ENCODE measurements at regions not wholly inside any gene's neighbourhood (a gene's known extent, or its start where the extent isn't known, plus 50 kb on each side); places are given as distances from the start of the nearest gene placed in this dataset.

- H3K9me3 Mint-ChIP-seq, result no peaks in the 10 kb centered on the region
- no peaks in the 10 kb centered on the region for H3K27me3 Mint-ChIP-seq
- no peak overlapping the region for H3K27ac Mint-ChIP-seq
- no peak for TF ChIP-seq CTCF (conservative IDR thresholded peaks at IDR 0.05)
- H3K4me3 Mint-ChIP-seq, result no peak overlapping the region
- DNase-seq (ENCODE audit: extremely low spot score, unreplicated experiment), result no peak
- peaks cover 9% of the 10 kb centered on the region for H3K4me1 Mint-ChIP-seq (ENCODE audit: unreplicated experiment)
- H3K36me3 Mint-ChIP-seq, result no peaks in the 10 kb centered on the region
Measured at GRCh38 chr16:17829811-17830210, 359.1 kb upstream of the XYLT1 start.

GRCh38 chr16:17828012-17828411, 357.3 kb upstream of the XYLT1 start:
- Mint-ChIP-seq H3K36me3 (no peaks in the 10 kb centered on the region), H3K4me1 (ENCODE audit: unreplicated experiment) (peaks cover 15% of the 10 kb centered on the region), H3K9me3 (no peaks in the 10 kb centered on the region), H3K27ac (no peak overlapping the region), H3K4me3 (no peak overlapping the region), H3K27me3 (no peaks in the 10 kb centered on the region)
- DNase-seq (ENCODE audit: extremely low spot score, unreplicated experiment), result no peak
- no peak for TF ChIP-seq CTCF (conservative IDR thresholded peaks at IDR 0.05)

- H3K4me1 Mint-ChIP-seq (ENCODE audit: unreplicated experiment), result peaks cover 15% of the 10 kb centered on the region
- no peaks in the 10 kb centered on the region for H3K36me3 Mint-ChIP-seq
- H3K9me3 Mint-ChIP-seq, result no peaks in the 10 kb centered on the region
- no peak for DNase-seq (ENCODE audit: extremely low spot score, unreplicated experiment)
- no peak overlapping the region for H3K4me3 Mint-ChIP-seq
- no peaks in the 10 kb centered on the region for H3K27me3 Mint-ChIP-seq
- no peak for TF ChIP-seq CTCF (conservative IDR thresholded peaks at IDR 0.05)
- H3K27ac Mint-ChIP-seq, result no peak overlapping the region
Measured at GRCh38 chr16:17827313-17827712, 356.6 kb upstream of the XYLT1 start.

GRCh38 chr16:17817943-17818342, 347.2 kb upstream of the XYLT1 start:
- H3K27ac Mint-ChIP-seq, result no peak overlapping the region
- no peaks in the 10 kb centered on the region for H3K36me3 Mint-ChIP-seq
- no peak for TF ChIP-seq CTCF (conservative IDR thresholded peaks at IDR 0.05)
- no peaks in the 10 kb centered on the region for H3K27me3 Mint-ChIP-seq
- no peak for DNase-seq (ENCODE audit: extremely low spot score, unreplicated experiment)
- no peak overlapping the region for H3K4me3 Mint-ChIP-seq
- no peaks in the 10 kb centered on the region for H3K4me1 Mint-ChIP-seq (ENCODE audit: unreplicated experiment)
- H3K9me3 Mint-ChIP-seq, result peaks cover 4% of the 10 kb centered on the region

GRCh38 chr16:17817260-17817659, 346.5 kb upstream of the XYLT1 start:
- Mint-ChIP-seq H3K4me1 (ENCODE audit: unreplicated experiment) (no peaks in the 10 kb centered on the region), H3K27me3 (no peaks in the 10 kb centered on the region), H3K9me3 (peaks cover 4% of the 10 kb centered on the region), H3K27ac (no peak overlapping the region), H3K36me3 (no peaks in the 10 kb centered on the region), H3K4me3 (no peak overlapping the region)
- TF ChIP-seq CTCF (conservative IDR thresholded peaks at IDR 0.05), result no peak
- DNase-seq (ENCODE audit: extremely low spot score, unreplicated experiment), result no peak

- no peak for DNase-seq (ENCODE audit: extremely low spot score, unreplicated experiment)
- no peaks in the 10 kb centered on the region for H3K4me1 Mint-ChIP-seq (ENCODE audit: unreplicated experiment)
- H3K9me3 Mint-ChIP-seq, result peaks cover 4% of the 10 kb centered on the region
- TF ChIP-seq CTCF (conservative IDR thresholded peaks at IDR 0.05), result no peak
- no peaks in the 10 kb centered on the region for H3K27me3 Mint-ChIP-seq
- no peak overlapping the region for H3K27ac Mint-ChIP-seq
- H3K4me3 Mint-ChIP-seq, result no peak overlapping the region
- no peaks in the 10 kb centered on the region for H3K36me3 Mint-ChIP-seq
Measured at GRCh38 chr16:17812771-17813170, 342.0 kb upstream of the XYLT1 start.

Measured in type B pancreatic cell (in vitro differentiated cells).